IMR-90 (cell line): ENCODE measurements at regions not wholly inside any gene's neighbourhood (a gene's known extent, or its start where the extent isn't known, plus 50 kb on each side); places are given as distances from the start of the nearest gene placed in this dataset.

Source experiments
- ATAC-seq: fragments of 200-7000 bp; cut with Tn5 transposase; 2 replicates; pipeline ENCODE4 v1.9.1; 2020; ENCODE audit warnings: low read depth, mild to moderate bottlenecking, moderate library complexity
- BruUV-seq: library from RNA; stranded (reverse); fragments of 400-500 nt; replicated peaks from 2 replicates; lab custom pipeline; 2021; lab: Mats Ljungman, UMichigan
- CTCF ChIA-PET: fragments of 300-600 bp; formaldehyde crosslinking; extraction: SDS; loops from one replicate; lab custom pipeline; 2021; ENCODE audit warnings: antibody characterized with exemption; lab: Yijun Ruan, JAX
- POLR2A ChIA-PET: fragments of 300-600 bp; sonication (Branson Sonifier 250); formaldehyde crosslinking; loops from one replicate; lab custom pipeline; 2022; ENCODE audit warnings: antibody characterized with exemption; ENCODE audit not compliant: unreplicated experiment; lab: Charles Lee
- DNase-seq: peaks from one replicate; pipeline ENCODE4 v3.0.0; 2013
- H2AFZ ChIP-seq: replicated peaks from 2 replicates; pipeline ENCODE3; 2013; ENCODE audit warnings: low read length, mild to moderate bottlenecking; ENCODE audit not compliant: poor library complexity
- H2AK5ac ChIP-seq: 2 replicates; pipeline ENCODE4 v1.6.1; 2013; ENCODE audit warnings: low read depth, low read length, inconsistent platforms
- H2AK9ac ChIP-seq: replicated peaks from 2 replicates; pipeline ENCODE3; 2013; ENCODE audit warnings: mild to moderate bottlenecking, low read depth, low read length, moderate library complexity; ENCODE audit not compliant: poor library complexity
- H2BK120ac ChIP-seq: 2 replicates; pipeline ENCODE4 v1.6.1; 2013; ENCODE audit warnings: low read depth, low read length, inconsistent platforms
- H2BK15ac ChIP-seq: 3 replicates; pipeline ENCODE4 v1.6.1; 2013; ENCODE audit warnings: low read depth, low read length, inconsistent platforms
- H2BK20ac ChIP-seq: 2 replicates; pipeline ENCODE4 v1.6.1; 2013; ENCODE audit warnings: low read depth, mild to moderate bottlenecking, inconsistent platforms, low read length, moderate library complexity
- H2BK5ac ChIP-seq: 2 replicates; pipeline ENCODE4 v1.6.1; 2013; ENCODE audit warnings: mild to moderate bottlenecking, low read depth, low read length, inconsistent platforms; ENCODE audit not compliant: poor library complexity, severe bottlenecking
- H3K14ac ChIP-seq: replicated peaks from 2 replicates; pipeline ENCODE4 v1.6.1; 2013; ENCODE audit warnings: low read depth, low read length, inconsistent platforms
- H3K18ac ChIP-seq: 2 replicates; pipeline ENCODE4 v1.6.1; 2013; ENCODE audit warnings: low read depth, low read length, control low read depth
- H3K23ac ChIP-seq: 2 replicates; pipeline ENCODE4 v1.6.1; 2013; ENCODE audit warnings: low read depth, low read length, inconsistent platforms
- H3K27ac ChIP-seq: 2 replicates; pipeline ENCODE4 v1.5.1; 2013; ENCODE audit warnings: mild to moderate bottlenecking, control low read depth, low read length; ENCODE audit not compliant: insufficient read depth
- H3K27me3 ChIP-seq: 2 replicates; pipeline ENCODE4 v1.6.1; 2013; ENCODE audit warnings: low read length; ENCODE audit not compliant: control insufficient read depth, insufficient read depth
- H3K36me3 ChIP-seq: 2 replicates; pipeline ENCODE4 v1.6.1; 2013; ENCODE audit warnings: low read length, mixed read lengths; ENCODE audit not compliant: control insufficient read depth, insufficient read depth
- H3K4ac ChIP-seq: 2 replicates; pipeline ENCODE4 v1.6.1; 2013; ENCODE audit warnings: low read depth, low read length, inconsistent platforms
- H3K4me1 ChIP-seq: 2 replicates; pipeline ENCODE4 v1.6.1; 2013; ENCODE audit warnings: low read length, mixed read lengths; ENCODE audit not compliant: control insufficient read depth, insufficient read depth
- H3K4me2 ChIP-seq: 2 replicates; pipeline ENCODE4 v1.6.1; 2013; ENCODE audit warnings: low read depth, mild to moderate bottlenecking, control low read depth, low read length, moderate library complexity
- H3K4me3 ChIP-seq: 2 replicates; pipeline ENCODE4 v1.5.1; 2013; ENCODE audit warnings: low read depth, mild to moderate bottlenecking, control low read depth, low read length, moderate library complexity; ENCODE audit not compliant: insufficient read depth
- H3K56ac ChIP-seq: 2 replicates; pipeline ENCODE4 v1.6.1; 2013; ENCODE audit warnings: low read length, inconsistent platforms; ENCODE audit not compliant: insufficient read depth; ENCODE audit errors: extremely low read depth
- H3K79me1 ChIP-seq, 2 experiments: 2 replicates each; pipeline ENCODE4 v1.6.1; 2013; ENCODE audit warnings: low read length in 2 of 2, inconsistent platforms in 1 of 2, low read depth in 1 of 2
- H3K9ac ChIP-seq: 2 replicates; pipeline ENCODE4 v1.6.1; 2013; ENCODE audit warnings: low read depth, low read length, control low read depth
- H3K9me1 ChIP-seq: 2 replicates; pipeline ENCODE4 v1.6.1; 2013; ENCODE audit warnings: low read length, inconsistent platforms; ENCODE audit not compliant: insufficient read depth
- H3K9me3 ChIP-seq: 2 replicates; pipeline ENCODE4 v1.6.1; 2013; ENCODE audit warnings: low read length; ENCODE audit not compliant: control insufficient read depth, insufficient read depth
- H4K20me1 ChIP-seq: 2 replicates; pipeline ENCODE4 v1.6.1; 2013; ENCODE audit warnings: low read length, inconsistent platforms; ENCODE audit not compliant: insufficient read depth
- H4K5ac ChIP-seq: 2 replicates; pipeline ENCODE4 v1.6.1; 2013; ENCODE audit warnings: mild to moderate bottlenecking, low read depth, low read length, control low read depth
- H4K8ac ChIP-seq, 2 experiments: 2 replicates each; pipeline ENCODE4 v1.6.1; 2013; ENCODE audit warnings: low read depth in 2 of 2, low read length in 2 of 2, control low read depth in 1 of 2, inconsistent platforms in 1 of 2
- H4K91ac ChIP-seq: 2 replicates; pipeline ENCODE4 v1.6.1; 2013; ENCODE audit warnings: low read depth, low read length, inconsistent platforms; ENCODE audit not compliant: insufficient read depth
- FOS ChIP-seq: fragments of 150-350 bp; IDR thresholded peaks from 2 replicates; pipeline ENCODE4 v1.6.1; 2016; ENCODE audit warnings: low read depth, low read length
- POLR2A ChIP-seq: IDR thresholded peaks from 2 replicates; pipeline ENCODE4 v1.6.1; 2012; ENCODE audit warnings: mild to moderate bottlenecking, low read depth, low read length
- RCOR1 ChIP-seq: IDR thresholded peaks from 2 replicates; pipeline ENCODE4 v1.6.1; 2012; ENCODE audit warnings: mild to moderate bottlenecking, low read length, improper control_type of control experiment; ENCODE audit not compliant: insufficient replicate concordance
- RFX5 ChIP-seq: IDR thresholded peaks from 2 replicates; pipeline ENCODE4 v1.8.0; 2012; ENCODE audit warnings: low read depth, mild to moderate bottlenecking, low read length, moderate library complexity
- WGBS, 2 experiments: methylation state at CpG; one replicate each; pipeline versions ENCODE4 v1.1.5 to v1.1.7; 2013; ENCODE audit warnings: missing lambda C conversion rate in 2 of 2; ENCODE audit not compliant: insufficient read length in 1 of 2; ENCODE audit errors: extremely low coverage in 2 of 2; 5-methylcytosine and 5-hydroxymethylcytosine counted together
- dilution Hi-C: fragments of 300-500 bp; cut with HindIII; formaldehyde crosslinking; loops from one replicate; pipeline ENCODE4 v1.14.3; 2018; ENCODE audit warnings: low sequenced_read_pairs; ENCODE audit not compliant: unreplicated experiment
- in situ Hi-C: fragments of 300-500 bp; cut with MboI; formaldehyde crosslinking; loops from 3 replicates; pipeline ENCODE4 v1.14.3; 2019; ENCODE audit warnings: low sequenced_read_pairs, inconsistent platforms, mixed read lengths
- intact Hi-C: fragments of 100-400 bp; cut with micrococcal nuclease; formaldehyde crosslinking; loops from 2 replicates; pipeline ENCODE4 v1.10.0; 2022
- TF ChIP-seq, protein P1 (sequence below): conservative IDR thresholded peaks from 2 replicates; pipeline ENCODE4 v1.5.1; 2012; ENCODE audit warnings: mild to moderate bottlenecking, low read depth, low read length, improper control_type of control experiment

DNA sequence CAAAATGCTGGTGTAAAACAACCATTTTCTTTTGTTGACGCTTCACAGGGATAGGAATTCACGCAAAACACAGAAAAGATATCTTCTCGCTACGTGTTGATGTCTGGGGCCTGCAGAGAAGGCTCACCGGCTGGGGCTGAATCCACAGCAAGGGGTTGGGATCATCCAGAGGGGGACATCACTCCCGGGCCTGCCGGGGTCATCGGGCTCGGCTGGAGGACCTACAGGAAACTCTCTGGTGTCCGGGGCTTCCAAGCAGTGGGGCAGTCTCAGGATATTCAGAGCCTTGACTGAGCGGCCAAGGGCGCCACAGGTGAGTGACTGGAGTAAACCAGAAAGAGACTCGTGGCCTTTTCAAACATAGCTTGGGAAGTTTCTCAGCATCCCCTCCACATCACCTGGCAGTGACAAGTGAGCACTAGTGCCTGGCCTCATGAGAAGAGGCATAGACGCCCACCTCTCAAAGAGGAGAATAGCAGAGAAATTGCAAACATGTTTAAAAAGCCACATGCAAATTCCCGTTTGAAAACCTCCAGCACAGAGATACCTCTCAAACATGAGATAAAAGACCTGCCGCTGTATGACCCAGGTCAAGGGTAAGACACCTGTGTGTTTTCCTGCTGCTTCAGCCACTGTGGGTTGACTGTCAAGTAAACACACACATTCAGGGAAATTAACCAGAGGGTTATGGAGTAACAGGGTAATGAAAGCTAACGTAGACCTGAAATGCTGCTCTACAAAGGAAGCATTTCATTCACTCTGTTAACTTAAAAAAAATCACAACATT is 50.8 kb upstream of the SIMC1 start:
- Histone ChIP-seq H4K20me1 (no peaks in the 10 kb centered on the region), H2BK5ac (no peak overlapping the region), H3K4ac (no peak overlapping the region), H3K14ac (no peak overlapping the region), H3K23ac (no peak overlapping the region), H2AK9ac (no peak overlapping the region), H3K9me1 (no peaks in the 10 kb centered on the region), H3K4me2 (no peak overlapping the region), H4K91ac (no peak overlapping the region), H3K27ac (no peak overlapping the region), H3K27me3 (peaks cover 1% of the 10 kb centered on the region; the same call in 1 of the 2 replicates), H2BK20ac (no peak overlapping the region), H3K36me3 (no peaks in the 10 kb centered on the region), H2BK15ac (no peak overlapping the region), H2BK120ac (no peak overlapping the region), H2AK5ac (no peak overlapping the region), H3K18ac (no peak overlapping the region), H3K79me1 (no peaks in the 10 kb centered on the region), H4K5ac (no peak overlapping the region), H3K9me3 (no peaks in the 10 kb centered on the region), H3K4me1 (peaks cover 4% of the 10 kb centered on the region; the same call in 1 of the 2 replicates), H4K8ac (no peak overlapping the region), H3K4me3 (no peak overlapping the region), H3K9ac (no peak overlapping the region), H3K56ac (no peak overlapping the region), H2AFZ (no peak overlapping the region)
- POLR2A ChIA-PET: no interaction called here
- 77% methylated on average over 7 of the region's 17 CpGs; no CpG with 5 or more reads in 1 of the 2 experiments for WGBS, 2 experiments
- intact Hi-C loops: no loop called here
- dilution Hi-C loops: no loop called here
- no TSS peak for BruUV-seq
- CTCF ChIA-PET: no interaction called here
- TF ChIP-seq RFX5 (no peak), POLR2A (no peak), RCOR1 (no peak), FOS (no peak)
- TF ChIP-seq, protein P1, sequence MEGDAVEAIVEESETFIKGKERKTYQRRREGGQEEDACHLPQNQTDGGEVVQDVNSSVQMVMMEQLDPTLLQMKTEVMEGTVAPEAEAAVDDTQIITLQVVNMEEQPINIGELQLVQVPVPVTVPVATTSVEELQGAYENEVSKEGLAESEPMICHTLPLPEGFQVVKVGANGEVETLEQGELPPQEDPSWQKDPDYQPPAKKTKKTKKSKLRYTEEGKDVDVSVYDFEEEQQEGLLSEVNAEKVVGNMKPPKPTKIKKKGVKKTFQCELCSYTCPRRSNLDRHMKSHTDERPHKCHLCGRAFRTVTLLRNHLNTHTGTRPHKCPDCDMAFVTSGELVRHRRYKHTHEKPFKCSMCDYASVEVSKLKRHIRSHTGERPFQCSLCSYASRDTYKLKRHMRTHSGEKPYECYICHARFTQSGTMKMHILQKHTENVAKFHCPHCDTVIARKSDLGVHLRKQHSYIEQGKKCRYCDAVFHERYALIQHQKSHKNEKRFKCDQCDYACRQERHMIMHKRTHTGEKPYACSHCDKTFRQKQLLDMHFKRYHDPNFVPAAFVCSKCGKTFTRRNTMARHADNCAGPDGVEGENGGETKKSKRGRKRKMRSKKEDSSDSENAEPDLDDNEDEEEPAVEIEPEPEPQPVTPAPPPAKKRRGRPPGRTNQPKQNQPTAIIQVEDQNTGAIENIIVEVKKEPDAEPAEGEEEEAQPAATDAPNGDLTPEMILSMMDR: no peak
- ATAC-seq: no peak
- in situ Hi-C loops: no loop called here
- DNase-seq: no peak
